Stomach (tissue), 8 donors: ENCODE measurements at regions not wholly inside any gene's neighbourhood (a gene's known extent, or its start where the extent isn't known, plus 50 kb on each side); places are given as distances from the start of the nearest gene placed in this dataset.

Source experiments
- DNase-seq, 2 donors: peaks; one replicate each; pipeline versions ENCODE4 v3.0.0 to v3.0.0-alpha.2; 2013 to 2019
- H3K27ac ChIP-seq, 5 donors: fragments of 200-600 bp in 4 of 5; sonication (generic) in 4 of 5; one replicate each; pipeline ENCODE4 v1.5.1; 2013 to 2019; ENCODE audit warnings: mild to moderate bottlenecking in 1 of 5, moderate library complexity in 1 of 5
- H3K27me3 ChIP-seq, 3 donors: fragments of 200-600 bp; sonication (generic); one replicate each; pipeline ENCODE4 v1.5.1; 2017 to 2019; ENCODE audit warnings: mixed run types in 1 of 3
- H3K36me3 ChIP-seq, 4 donors: fragments of 200-600 bp; sonication (generic); 1 replicate in 3 of 4; 2 replicates in 1 of 4; pipeline ENCODE4 v1.5.1; 2016 to 2019
- H3K4me1 ChIP-seq, 4 donors: fragments of 200-600 bp; sonication (generic); one replicate each; pipeline ENCODE4 v1.5.1; 2016 to 2019
- H3K4me3 ChIP-seq, 4 donors: fragments of 200-600 bp; sonication (generic) in 3 of 4; one replicate each; pipeline ENCODE4 v1.5.1; 2016 to 2019; ENCODE audit warnings: mild to moderate bottlenecking in 1 of 4
- H3K9me3 ChIP-seq, 4 donors: fragments of 200-600 bp; sonication (generic); one replicate each; pipeline ENCODE4 v1.5.1; 2016 to 2019
- EP300 ChIP-seq: sonication (generic); formaldehyde crosslinking; IDR thresholded peaks from one replicate; pipeline ENCODE4 v1.6.1; 2017; ENCODE audit warnings: antibody characterized with exemption
- POLR2A ChIP-seq, 4 donors: fragments of 450-650 bp; IDR thresholded peaks; one replicate each; pipeline ENCODE4 v1.6.1; 2016; ENCODE audit warnings: antibody characterized with exemption in 4 of 4, control low read depth in 2 of 4, mild to moderate bottlenecking in 1 of 4, moderate library complexity in 1 of 4
- POLR2AphosphoS5 ChIP-seq, 3 donors: sonication (generic); formaldehyde crosslinking; IDR thresholded peaks; one replicate each; pipeline ENCODE4 v1.6.1; 2016; ENCODE audit warnings: antibody characterized with exemption in 3 of 3
- WGBS, 5 donors: extraction: QIAGEN DNeasy Blood & Tissue Kit in 3 of 5; methylation state at CpG; one replicate each; pipeline versions ENCODE4 v1.1.5 to v1.1.7; 2013 to 2018; 5-methylcytosine and 5-hydroxymethylcytosine counted together
- intact Hi-C: fragments of 100-400 bp; cut with DNase I; formaldehyde crosslinking; loops from one replicate; pipeline ENCODE4 v1.15.1; 2023; ENCODE audit warnings: low total_unique reads
- TF ChIP-seq, protein P1 (sequence below), 7 experiments: fragments of 450-650 bp in 4 of 7; fragments of 200-600 bp in 3 of 7; sonication (generic) in 3 of 7; IDR thresholded peaks; one replicate each; pipeline ENCODE4 v1.5.1; 2016 to 2019; ENCODE audit warnings: antibody characterized with exemption in 7 of 7, control low read depth in 2 of 7, mild to moderate bottlenecking in 1 of 7
- donor health status: healthy with polysubstance abuse.
- donor health status: Bipolar disorder and iron deficiency.
- donor health status: healthy.

DNA sequence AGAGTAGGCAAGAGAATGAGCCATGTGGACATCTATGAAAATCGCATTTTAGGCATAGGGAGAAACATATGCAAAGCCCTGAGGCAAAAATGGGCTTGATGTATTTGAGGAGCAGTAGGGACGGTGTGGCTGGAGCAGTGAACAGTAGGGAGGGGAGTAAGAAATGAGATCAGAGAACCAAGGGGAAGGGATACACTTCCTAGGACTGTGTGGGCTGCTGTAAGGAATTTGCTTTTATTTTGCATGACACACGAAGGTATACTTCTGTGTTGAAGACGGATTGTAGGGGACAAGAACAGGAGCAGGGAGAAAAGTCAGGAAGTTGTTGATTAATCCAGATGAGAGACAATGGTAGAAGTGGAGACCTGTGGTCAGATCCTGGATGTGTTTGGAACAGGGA, 572.1 kb downstream of the JRKL start:
- H3K4me1 ChIP-seq: no peaks in the 10 kb centered on the region
- H3K4me3 ChIP-seq: no peak overlapping the region
- H3K9me3 ChIP-seq: no peaks in the 10 kb centered on the region
- no peak for DNase-seq
- 61 to 72% (median 68%) methylated on average over 4 of the region's 4 CpGs for WGBS, 5 donors
- H3K27ac ChIP-seq: no peak overlapping the region
- no peaks in the 10 kb centered on the region for H3K27me3 ChIP-seq
- no peaks in the 10 kb centered on the region for H3K36me3 ChIP-seq
- TF ChIP-seq, protein P1, sequence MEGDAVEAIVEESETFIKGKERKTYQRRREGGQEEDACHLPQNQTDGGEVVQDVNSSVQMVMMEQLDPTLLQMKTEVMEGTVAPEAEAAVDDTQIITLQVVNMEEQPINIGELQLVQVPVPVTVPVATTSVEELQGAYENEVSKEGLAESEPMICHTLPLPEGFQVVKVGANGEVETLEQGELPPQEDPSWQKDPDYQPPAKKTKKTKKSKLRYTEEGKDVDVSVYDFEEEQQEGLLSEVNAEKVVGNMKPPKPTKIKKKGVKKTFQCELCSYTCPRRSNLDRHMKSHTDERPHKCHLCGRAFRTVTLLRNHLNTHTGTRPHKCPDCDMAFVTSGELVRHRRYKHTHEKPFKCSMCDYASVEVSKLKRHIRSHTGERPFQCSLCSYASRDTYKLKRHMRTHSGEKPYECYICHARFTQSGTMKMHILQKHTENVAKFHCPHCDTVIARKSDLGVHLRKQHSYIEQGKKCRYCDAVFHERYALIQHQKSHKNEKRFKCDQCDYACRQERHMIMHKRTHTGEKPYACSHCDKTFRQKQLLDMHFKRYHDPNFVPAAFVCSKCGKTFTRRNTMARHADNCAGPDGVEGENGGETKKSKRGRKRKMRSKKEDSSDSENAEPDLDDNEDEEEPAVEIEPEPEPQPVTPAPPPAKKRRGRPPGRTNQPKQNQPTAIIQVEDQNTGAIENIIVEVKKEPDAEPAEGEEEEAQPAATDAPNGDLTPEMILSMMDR (IDR thresholded peaks at IDR 0.05): no peak
- TF ChIP-seq POLR2AphosphoS5 (IDR thresholded peaks at IDR 0.05): no peak
- TF ChIP-seq POLR2A (IDR thresholded peaks at IDR 0.05): no peak
- no peak for TF ChIP-seq EP300
- intact Hi-C loops: no loop called here

DNA sequence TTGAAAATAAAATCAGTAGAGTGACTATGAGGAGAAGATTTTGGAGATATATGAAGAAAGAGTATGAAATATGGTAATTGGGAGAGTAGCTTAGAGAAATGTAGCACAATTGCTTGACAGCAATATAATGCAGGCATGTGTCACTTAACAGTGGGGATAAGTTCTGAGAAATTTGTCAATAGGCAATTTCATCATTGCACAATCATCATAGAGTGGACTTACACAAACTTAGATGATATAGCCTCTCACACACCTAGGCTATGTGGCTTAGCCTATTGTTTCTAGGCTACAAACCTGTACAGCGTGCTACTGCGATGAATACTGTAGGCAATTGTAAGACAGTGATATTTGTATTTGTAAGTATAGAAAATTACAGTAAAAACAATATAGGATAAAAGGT, 573.6 kb downstream of the JRKL start:
- TF ChIP-seq EP300 (no peak), POLR2A (IDR thresholded peaks at IDR 0.05) (no peak), POLR2AphosphoS5 (IDR thresholded peaks at IDR 0.05) (no peak)
- TF ChIP-seq, protein P1 (IDR thresholded peaks at IDR 0.05): no peak
- WGBS, 5 donors: 77 to 95% (median 92%) methylated on average over 2 of the region's 2 CpGs
- Histone ChIP-seq H3K27me3 (no peaks in the 10 kb centered on the region), H3K9me3 (no peaks in the 10 kb centered on the region), H3K4me3 (no peak overlapping the region), H3K36me3 (no peaks in the 10 kb centered on the region), H3K27ac (no peak overlapping the region), H3K4me1 (no peaks in the 10 kb centered on the region)
- intact Hi-C loops: no loop called here
- DNase-seq: no peak

DNA sequence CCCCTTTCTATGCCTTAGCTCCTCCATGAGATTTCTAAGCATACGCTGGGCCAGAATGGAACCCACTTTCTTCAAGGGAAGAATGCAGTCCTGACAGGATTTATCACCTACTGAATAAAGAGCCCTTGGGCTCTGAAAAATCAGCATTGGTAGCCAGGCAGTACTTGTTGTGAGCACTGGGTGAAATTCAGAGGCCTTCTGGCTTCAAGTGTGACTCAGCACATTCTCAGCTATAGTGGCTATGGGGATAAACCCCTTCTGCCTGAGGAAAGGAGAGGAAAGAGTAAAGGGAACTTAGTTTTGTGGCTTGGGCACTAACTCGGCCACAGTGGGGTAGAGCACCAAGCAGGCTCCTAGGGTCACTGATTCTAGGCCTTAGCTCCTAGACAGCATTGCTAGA, 574.8 kb downstream of the JRKL start:
- TF ChIP-seq, protein P1 (IDR thresholded peaks at IDR 0.05): no peak
- TF ChIP-seq POLR2AphosphoS5 (IDR thresholded peaks at IDR 0.05) (no peak), EP300 (no peak), POLR2A (IDR thresholded peaks at IDR 0.05) (no peak)
- no peak overlapping the region for H3K27ac ChIP-seq
- H3K4me1 ChIP-seq: no peaks in the 10 kb centered on the region
- 70 to 87% (median 79%) methylated on average over 2 of the region's 2 CpGs for WGBS, 5 donors
- no peaks in the 10 kb centered on the region for H3K9me3 ChIP-seq
- no peaks in the 10 kb centered on the region for H3K27me3 ChIP-seq
- no peak overlapping the region for H3K4me3 ChIP-seq
- no peaks in the 10 kb centered on the region for H3K36me3 ChIP-seq
- DNase-seq: no peak
- intact Hi-C loops: no loop called here

DNA sequence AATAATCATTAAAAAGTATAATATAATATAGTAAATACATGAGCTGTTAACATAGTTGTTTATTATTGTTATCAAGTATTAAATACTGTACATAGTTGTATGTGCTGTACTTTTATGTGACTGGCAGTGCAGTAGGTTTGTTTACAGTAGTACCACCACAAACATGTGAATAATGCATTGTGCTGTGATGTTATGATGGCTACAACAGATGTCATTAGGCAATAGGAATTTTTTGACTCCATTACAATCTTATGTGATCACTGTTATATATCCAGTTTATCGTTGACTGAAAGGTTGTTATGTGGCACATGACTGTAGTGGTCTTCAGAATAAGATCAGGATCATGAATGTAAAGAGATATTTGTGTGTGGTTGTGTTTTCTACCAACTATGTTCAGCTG, 577.8 kb downstream of the JRKL start:
- Histone ChIP-seq H3K36me3 (no peaks in the 10 kb centered on the region), H3K9me3 (no peaks in the 10 kb centered on the region), H3K4me3 (no peak overlapping the region), H3K27ac (no peak overlapping the region), H3K27me3 (no peaks in the 10 kb centered on the region), H3K4me1 (no peaks in the 10 kb centered on the region)
- intact Hi-C loops: no loop called here
- TF ChIP-seq, protein P1 (IDR thresholded peaks at IDR 0.05): no peak
- TF ChIP-seq POLR2A (IDR thresholded peaks at IDR 0.05) (no peak), POLR2AphosphoS5 (IDR thresholded peaks at IDR 0.05) (no peak), EP300 (no peak)
- WGBS, 5 donors: 30 to 82% (median 74%) methylated on average over 1 of the region's 1 CpG
- no peak for DNase-seq
